ENCODE measurements at regions not wholly inside any gene's neighbourhood (a gene's known extent, or its start where the extent isn't known, plus 50 kb on each side); places are given as distances from the start of the nearest gene placed in this dataset.

GRCh38 chr4:185090592-185090991, 52.5 kb upstream of the SLC25A4 start:
- TF ChIP-seq CTCF (IDR thresholded peaks at IDR 0.05) = no peak
- no peak for TF ChIP-seq POLR2A (IDR thresholded peaks at IDR 0.05)
